ENCODE measurements at regions not wholly inside any gene's neighbourhood (a gene's known extent, or its start where the extent isn't known, plus 50 kb on each side); places are given as distances from the start of the nearest gene placed in this dataset.

DNA sequence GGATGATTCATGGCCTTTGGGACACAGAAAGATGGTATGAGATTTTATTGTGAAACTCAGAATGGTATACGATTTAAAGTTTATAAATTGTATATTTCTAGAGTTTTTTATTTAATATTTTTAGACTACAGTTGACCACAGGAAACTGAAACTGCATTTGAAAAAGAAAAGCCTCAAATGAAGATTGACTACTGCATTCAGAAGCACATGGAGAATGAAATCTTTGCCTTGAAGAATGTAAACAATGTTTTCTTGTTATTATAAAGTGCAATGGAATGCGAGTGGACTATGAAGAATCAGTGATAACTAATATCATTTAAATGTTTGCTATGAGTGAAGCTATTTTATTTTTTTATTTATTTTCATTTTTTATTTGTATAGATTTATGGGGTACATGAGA, 169.1 kb upstream of the CDH18 start:
- no peaks in the 10 kb centered on the region for H3K9me3 ChIP-seq (ENCODE audit: control insufficient read depth, insufficient read depth, low read length)
- H3K4me3 ChIP-seq (ENCODE audit: low read depth, low read length), result no peak overlapping the region
- no peak for DNase-seq (ENCODE audit: low read depth, low spot score)
- ChIA-PET POLR2A (no interaction called here), CTCF (no interaction called here)
- no peaks in the 10 kb centered on the region for H3K27me3 ChIP-seq (ENCODE audit: control insufficient read depth, insufficient read depth, low read length)
- TF ChIP-seq, protein P1, sequence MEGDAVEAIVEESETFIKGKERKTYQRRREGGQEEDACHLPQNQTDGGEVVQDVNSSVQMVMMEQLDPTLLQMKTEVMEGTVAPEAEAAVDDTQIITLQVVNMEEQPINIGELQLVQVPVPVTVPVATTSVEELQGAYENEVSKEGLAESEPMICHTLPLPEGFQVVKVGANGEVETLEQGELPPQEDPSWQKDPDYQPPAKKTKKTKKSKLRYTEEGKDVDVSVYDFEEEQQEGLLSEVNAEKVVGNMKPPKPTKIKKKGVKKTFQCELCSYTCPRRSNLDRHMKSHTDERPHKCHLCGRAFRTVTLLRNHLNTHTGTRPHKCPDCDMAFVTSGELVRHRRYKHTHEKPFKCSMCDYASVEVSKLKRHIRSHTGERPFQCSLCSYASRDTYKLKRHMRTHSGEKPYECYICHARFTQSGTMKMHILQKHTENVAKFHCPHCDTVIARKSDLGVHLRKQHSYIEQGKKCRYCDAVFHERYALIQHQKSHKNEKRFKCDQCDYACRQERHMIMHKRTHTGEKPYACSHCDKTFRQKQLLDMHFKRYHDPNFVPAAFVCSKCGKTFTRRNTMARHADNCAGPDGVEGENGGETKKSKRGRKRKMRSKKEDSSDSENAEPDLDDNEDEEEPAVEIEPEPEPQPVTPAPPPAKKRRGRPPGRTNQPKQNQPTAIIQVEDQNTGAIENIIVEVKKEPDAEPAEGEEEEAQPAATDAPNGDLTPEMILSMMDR (IDR thresholded peaks at IDR 0.05; ENCODE audit: low read depth, low read length), result no peak
- no peak overlapping the region for H3K27ac ChIP-seq (ENCODE audit: low read depth, low read length)

DNA sequence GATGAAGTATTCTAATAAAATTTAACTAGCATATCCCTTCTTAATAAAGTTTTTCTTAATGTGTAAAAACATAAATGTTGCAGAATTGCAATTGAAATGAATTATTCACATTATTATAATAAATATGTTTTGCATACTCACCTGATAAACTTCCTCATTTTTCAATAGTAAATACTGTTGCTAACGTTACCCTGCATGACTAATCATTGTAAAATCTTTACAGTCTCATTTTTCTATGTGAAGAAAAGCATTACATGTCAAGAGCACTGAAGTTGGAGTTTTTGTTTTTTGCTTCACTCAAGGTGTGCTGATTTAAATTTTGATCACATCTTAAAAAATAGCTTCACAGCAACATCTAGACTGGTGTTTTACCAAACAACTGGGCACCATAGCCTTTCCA, 157.2 kb upstream of the CDH18 start:
- TF ChIP-seq, protein P1 (IDR thresholded peaks at IDR 0.05; ENCODE audit: low read depth, low read length), result no peak
- H3K27ac ChIP-seq (ENCODE audit: low read depth, low read length), result no peak overlapping the region
- DNase-seq (ENCODE audit: low read depth, low spot score), result no peak
- no peaks in the 10 kb centered on the region for H3K27me3 ChIP-seq (ENCODE audit: control insufficient read depth, insufficient read depth, low read length)
- no peak overlapping the region for H3K4me3 ChIP-seq (ENCODE audit: low read depth, low read length)
- ChIA-PET CTCF (no interaction called here), POLR2A (no interaction called here)
- H3K9me3 ChIP-seq (ENCODE audit: control insufficient read depth, insufficient read depth, low read length), result no peaks in the 10 kb centered on the region

DNA sequence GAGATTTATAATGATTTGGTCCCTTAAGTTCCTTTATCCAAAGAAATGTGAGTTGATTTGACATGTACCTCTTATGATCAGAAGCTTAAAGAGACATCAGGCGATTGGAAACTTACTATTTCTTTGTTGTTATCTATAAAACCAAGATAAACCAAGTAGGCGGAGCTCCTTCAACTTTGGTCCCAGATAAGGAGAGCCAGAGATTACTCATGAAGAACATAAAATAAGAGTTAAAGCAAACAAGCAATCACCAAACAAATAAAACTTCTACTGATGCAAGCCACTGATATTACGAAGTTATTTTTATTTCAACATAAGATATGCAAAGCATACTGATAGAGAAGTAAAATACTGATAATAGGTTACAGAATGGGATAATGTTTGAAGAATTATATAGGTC, 141.5 kb upstream of the CDH18 start:
- no peaks in the 10 kb centered on the region for H3K27me3 ChIP-seq (ENCODE audit: control insufficient read depth, insufficient read depth, low read length)
- CTCF ChIA-PET, result no interaction called here
- DNase-seq (ENCODE audit: low read depth, low spot score), result no peak
- TF ChIP-seq, protein P1 (IDR thresholded peaks at IDR 0.05; ENCODE audit: low read depth, low read length), result no peak
- no peak overlapping the region for H3K4me3 ChIP-seq (ENCODE audit: low read depth, low read length)
- no peak overlapping the region for H3K27ac ChIP-seq (ENCODE audit: low read depth, low read length)
- POLR2A ChIA-PET, result no interaction called here
- no peaks in the 10 kb centered on the region for H3K9me3 ChIP-seq (ENCODE audit: control insufficient read depth, insufficient read depth, low read length)

DNA sequence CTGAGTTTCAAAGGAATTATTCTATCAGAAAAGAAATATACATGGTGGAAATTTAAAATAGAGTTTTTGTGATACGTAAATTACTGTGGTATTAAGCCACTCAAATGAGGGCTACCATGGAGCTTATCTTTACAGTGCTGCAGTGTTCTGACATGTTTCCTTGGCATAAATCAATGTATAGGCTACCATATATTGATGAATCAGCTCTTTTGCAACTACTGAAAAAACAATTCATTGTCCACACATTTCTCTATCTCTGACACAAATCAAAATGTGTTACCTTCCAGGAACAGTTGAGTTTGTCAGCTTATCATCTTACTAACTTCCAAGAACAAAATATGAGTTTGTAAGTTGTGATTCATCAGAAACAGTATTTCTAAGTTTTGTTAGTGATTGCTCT, 140.3 kb upstream of the CDH18 start:
- no peak overlapping the region for H3K4me3 ChIP-seq (ENCODE audit: low read depth, low read length)
- CTCF ChIA-PET, result no interaction called here
- no peak for DNase-seq (ENCODE audit: low read depth, low spot score)
- no peak overlapping the region for H3K27ac ChIP-seq (ENCODE audit: low read depth, low read length)
- TF ChIP-seq, protein P1 (IDR thresholded peaks at IDR 0.05; ENCODE audit: low read depth, low read length), result no peak
- H3K9me3 ChIP-seq (ENCODE audit: control insufficient read depth, insufficient read depth, low read length), result no peaks in the 10 kb centered on the region; the same call in 1 of the 2 replicates
- POLR2A ChIA-PET, result no interaction called here
- no peaks in the 10 kb centered on the region for H3K27me3 ChIP-seq (ENCODE audit: control insufficient read depth, insufficient read depth, low read length)

DNA sequence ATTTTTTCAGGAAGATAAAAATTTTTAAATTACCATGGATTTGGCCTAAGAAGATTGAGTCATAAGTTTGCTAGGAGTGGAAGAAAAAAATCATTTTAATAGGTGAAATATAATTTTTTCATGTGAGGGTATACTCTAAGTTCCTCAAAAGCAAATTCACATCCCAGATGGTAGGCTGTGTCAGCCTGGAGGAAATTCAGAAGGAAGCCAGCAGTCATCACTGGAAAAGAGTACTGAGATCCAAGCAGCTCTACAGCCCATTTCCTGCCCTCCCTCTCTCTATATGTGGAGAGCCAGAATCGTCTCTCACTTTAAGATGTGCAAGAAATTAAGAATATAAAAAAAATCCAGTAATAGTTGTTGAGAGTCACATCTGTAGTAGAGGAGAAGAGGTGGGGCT, 126.5 kb upstream of the CDH18 start:
- ChIA-PET POLR2A (no interaction called here), CTCF (interaction anchor here (0.7 kb wide), 1 partner anchor 38 kb away, joined by 4 read pairs; no protein-coding TSS in a partner anchor)
- TF ChIP-seq, protein P1 (IDR thresholded peaks at IDR 0.05; ENCODE audit: low read depth, low read length), result no peak
- no peak for DNase-seq (ENCODE audit: low read depth, low spot score)
- H3K4me3 ChIP-seq (ENCODE audit: low read depth, low read length), result no peak overlapping the region
- H3K27ac ChIP-seq (ENCODE audit: low read depth, low read length), result no peak overlapping the region
- H3K9me3 ChIP-seq (ENCODE audit: control insufficient read depth, insufficient read depth, low read length), result no peaks in the 10 kb centered on the region
- no peaks in the 10 kb centered on the region for H3K27me3 ChIP-seq (ENCODE audit: control insufficient read depth, insufficient read depth, low read length)

Data from AG04450 (cell line).